Psoas muscle (tissue), 7 donors: ENCODE measurements at regions not wholly inside any gene's neighbourhood (a gene's known extent, or its start where the extent isn't known, plus 50 kb on each side); places are given as distances from the start of the nearest gene placed in this dataset.

Source experiments
- ATAC-seq, 4 donors: fragments of 200-7000 bp; cut with Tn5 transposase; one replicate each; pipeline ENCODE4 v1.9.1; 2020; ENCODE audit warnings: moderate library complexity in 3 of 4, mild to moderate bottlenecking in 2 of 4
- DNase-seq, 2 donors: peaks; one replicate each; pipeline ENCODE4 v3.0.0-alpha.2; 2020
- H3K27ac ChIP-seq: fragments of 200-600 bp; one replicate; pipeline ENCODE4 v1.8.0; 2022
- H3K27me3 ChIP-seq, 3 donors: fragments of 200-600 bp in 1 of 3; one replicate each; pipeline versions ENCODE4 v1.6.1 to v1.8.0; 2013 to 2022; ENCODE audit warnings: low read length in 2 of 3, mild to moderate bottlenecking in 2 of 3, moderate library complexity in 1 of 3; ENCODE audit not compliant: insufficient read depth in 3 of 3
- H3K36me3 ChIP-seq, 2 donors: fragments of 200-600 bp in 1 of 2; one replicate each; pipeline versions ENCODE4 v1.6.1 to v1.8.0; 2013 to 2022; ENCODE audit warnings: low read depth in 1 of 2, mild to moderate bottlenecking in 1 of 2, moderate library complexity in 1 of 2; ENCODE audit not compliant: insufficient read depth in 1 of 2
- H3K4me1 ChIP-seq: fragments of 200-600 bp; one replicate; pipeline ENCODE4 v1.8.0; 2022
- H3K4me3 ChIP-seq: fragments of 200-600 bp; one replicate; pipeline ENCODE4 v1.8.0; 2022; ENCODE audit warnings: mild to moderate bottlenecking
- H3K9me3 ChIP-seq: fragments of 200-600 bp; one replicate; pipeline ENCODE4 v1.8.0; 2022
- WGBS, 3 donors: extraction: QIAGEN DNeasy Blood & Tissue Kit; methylation state at CpG; one replicate each; pipeline versions ENCODE4 v1.1.6 to v1.1.7; 2013; 5-methylcytosine and 5-hydroxymethylcytosine counted together
- intact Hi-C, 2 donors: fragments of 100-400 bp; cut with DNase I; formaldehyde crosslinking; loops; one replicate each; pipeline versions ENCODE4 v1.11.0 to v1.14.2; 2022
- TF ChIP-seq, protein P1 (sequence below): fragments of 200-600 bp; IDR thresholded peaks from one replicate; pipeline ENCODE4 v1.8.0; 2022; ENCODE audit warnings: antibody characterized with exemption
- donor health status: healthy with polysubstance abuse.
- donor health status: DM: no; HTN: no; CAD: no; lungs with moderate emphysema.
- donor health status: Bipolar disorder and iron deficiency.
- donor health status: healthy.
- donor health status: DM: yes; HTN: yes; CAD: no.
- donor health status: DM: no; HTN: no; CAD: no.
- donor health status: DM: yes; HTN: yes; CAD: no.

DNA sequence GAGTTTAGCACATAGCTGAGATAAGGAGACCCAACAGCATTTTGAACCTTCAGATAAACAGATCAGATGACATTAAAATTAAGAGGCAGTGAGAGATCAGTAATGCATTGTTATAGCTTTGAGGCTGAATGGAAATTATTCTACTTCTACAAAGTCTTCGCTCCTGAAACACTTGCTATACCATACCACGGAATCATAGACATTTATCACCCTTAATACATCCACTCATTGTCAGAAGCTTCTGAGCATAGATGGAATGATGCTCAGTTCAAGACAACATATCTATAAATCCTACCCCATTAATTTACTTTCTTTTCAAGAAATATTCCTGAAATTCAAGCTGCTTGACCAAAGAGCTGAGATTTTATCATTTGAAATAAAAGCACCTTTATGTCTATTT lies 266.7 kb downstream of the C3orf38 start:
- DNase-seq (no peak), ATAC-seq (no peak)
- Histone ChIP-seq H3K9me3 (no peaks in the 10 kb centered on the region), H3K27ac (no peak overlapping the region), H3K36me3 (no peaks in the 10 kb centered on the region), H3K4me1 (no peaks in the 10 kb centered on the region), H3K4me3 (no peak overlapping the region), H3K27me3 (no peaks in the 10 kb centered on the region)
- intact Hi-C loops = no loop called here
- 87 to 91% (median 88%) methylated on average over 2 of the region's 2 CpGs for WGBS, 3 donors
- TF ChIP-seq, protein P1, sequence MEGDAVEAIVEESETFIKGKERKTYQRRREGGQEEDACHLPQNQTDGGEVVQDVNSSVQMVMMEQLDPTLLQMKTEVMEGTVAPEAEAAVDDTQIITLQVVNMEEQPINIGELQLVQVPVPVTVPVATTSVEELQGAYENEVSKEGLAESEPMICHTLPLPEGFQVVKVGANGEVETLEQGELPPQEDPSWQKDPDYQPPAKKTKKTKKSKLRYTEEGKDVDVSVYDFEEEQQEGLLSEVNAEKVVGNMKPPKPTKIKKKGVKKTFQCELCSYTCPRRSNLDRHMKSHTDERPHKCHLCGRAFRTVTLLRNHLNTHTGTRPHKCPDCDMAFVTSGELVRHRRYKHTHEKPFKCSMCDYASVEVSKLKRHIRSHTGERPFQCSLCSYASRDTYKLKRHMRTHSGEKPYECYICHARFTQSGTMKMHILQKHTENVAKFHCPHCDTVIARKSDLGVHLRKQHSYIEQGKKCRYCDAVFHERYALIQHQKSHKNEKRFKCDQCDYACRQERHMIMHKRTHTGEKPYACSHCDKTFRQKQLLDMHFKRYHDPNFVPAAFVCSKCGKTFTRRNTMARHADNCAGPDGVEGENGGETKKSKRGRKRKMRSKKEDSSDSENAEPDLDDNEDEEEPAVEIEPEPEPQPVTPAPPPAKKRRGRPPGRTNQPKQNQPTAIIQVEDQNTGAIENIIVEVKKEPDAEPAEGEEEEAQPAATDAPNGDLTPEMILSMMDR = no peak

DNA sequence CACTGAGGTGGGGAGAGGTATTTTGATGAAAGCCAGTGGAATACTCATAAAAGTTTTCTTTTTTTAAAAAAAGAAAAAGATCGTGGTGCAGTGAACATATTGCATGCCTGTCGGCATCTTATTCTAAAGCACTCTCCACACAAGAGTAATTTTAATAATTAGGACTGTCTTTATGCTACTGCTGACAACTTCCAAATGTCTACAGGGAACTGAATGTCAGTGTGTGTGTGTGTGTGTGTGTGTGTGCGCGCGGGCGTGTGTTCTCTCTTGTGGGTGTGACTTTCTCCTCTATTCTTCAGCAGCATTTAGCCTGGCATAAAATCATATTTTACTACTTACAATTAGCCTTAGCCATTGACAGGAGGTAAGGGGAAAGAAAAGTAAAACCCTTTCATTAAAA lies 268.5 kb downstream of the C3orf38 start:
- H3K27ac ChIP-seq = no peak overlapping the region
- TF ChIP-seq, protein P1 = no peak
- intact Hi-C loops = no loop called here
- no peak for DNase-seq
- no peak for ATAC-seq
- H3K27me3 ChIP-seq = no peaks in the 10 kb centered on the region
- 83 to 90% (median 87%) methylated on average over 6 of the region's 6 CpGs for WGBS, 3 donors
- no peaks in the 10 kb centered on the region for H3K4me1 ChIP-seq
- H3K36me3 ChIP-seq = no peaks in the 10 kb centered on the region
- no peak overlapping the region for H3K4me3 ChIP-seq
- H3K9me3 ChIP-seq = no peaks in the 10 kb centered on the region

DNA sequence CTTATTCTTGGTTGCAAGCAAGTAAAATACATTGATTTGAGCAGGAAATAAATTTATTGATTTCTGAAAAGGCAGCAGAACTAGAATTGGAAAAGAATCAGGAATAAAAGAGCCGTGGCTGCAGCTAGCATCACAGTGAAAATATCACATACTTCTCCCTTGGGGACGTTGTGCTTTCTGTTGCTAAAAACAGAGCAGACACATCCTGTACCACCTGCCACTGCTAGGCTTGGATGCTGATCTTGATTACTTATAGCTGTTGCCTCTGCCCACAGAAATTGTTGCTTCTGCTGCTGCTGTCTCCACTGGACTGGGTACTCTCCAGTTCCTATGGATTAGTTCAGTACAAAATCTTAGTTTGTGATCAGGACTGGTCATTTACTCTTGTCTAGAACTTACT lies 283.8 kb downstream of the C3orf38 start:
- Histone ChIP-seq H3K4me3 (no peak overlapping the region), H3K36me3 (no peaks in the 10 kb centered on the region), H3K4me1 (no peaks in the 10 kb centered on the region), H3K27ac (no peak overlapping the region), H3K27me3 (no peaks in the 10 kb centered on the region), H3K9me3 (no peaks in the 10 kb centered on the region)
- intact Hi-C loops = no loop called here
- 1 to 10% (median 7%) methylated on average over 2 of the region's 2 CpGs for WGBS, 3 donors
- no peak for DNase-seq
- TF ChIP-seq, protein P1 = no peak
- no peak for ATAC-seq

DNA sequence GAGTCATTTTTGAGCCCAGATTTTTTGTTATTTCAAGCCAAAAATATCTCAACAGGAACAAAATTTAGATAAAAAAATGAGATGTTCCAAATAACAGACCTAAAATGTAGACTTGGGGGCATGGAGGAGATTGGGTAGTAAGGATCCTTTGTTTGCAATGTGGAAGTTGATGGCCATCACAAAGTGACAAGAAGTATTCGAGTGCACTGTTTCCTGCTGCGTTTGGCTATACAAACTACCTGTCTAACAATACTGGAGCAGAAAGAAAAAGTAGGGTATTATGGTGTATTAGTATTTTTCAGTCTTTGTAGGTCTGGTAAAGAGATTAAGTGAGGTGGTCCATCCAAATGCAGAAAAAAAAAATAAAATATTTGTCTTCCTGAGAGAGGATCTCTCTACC lies 284.2 kb downstream of the C3orf38 start:
- Histone ChIP-seq H3K36me3 (no peaks in the 10 kb centered on the region), H3K27ac (no peak overlapping the region), H3K4me1 (no peaks in the 10 kb centered on the region), H3K27me3 (no peaks in the 10 kb centered on the region), H3K4me3 (no peak overlapping the region), H3K9me3 (no peaks in the 10 kb centered on the region)
- intact Hi-C loops = no loop called here
- WGBS, 3 donors = 72 to 88% (median 79%) methylated on average over 2 of the region's 2 CpGs
- DNase-seq (no peak), ATAC-seq (no peak)
- TF ChIP-seq, protein P1 = no peak

DNA sequence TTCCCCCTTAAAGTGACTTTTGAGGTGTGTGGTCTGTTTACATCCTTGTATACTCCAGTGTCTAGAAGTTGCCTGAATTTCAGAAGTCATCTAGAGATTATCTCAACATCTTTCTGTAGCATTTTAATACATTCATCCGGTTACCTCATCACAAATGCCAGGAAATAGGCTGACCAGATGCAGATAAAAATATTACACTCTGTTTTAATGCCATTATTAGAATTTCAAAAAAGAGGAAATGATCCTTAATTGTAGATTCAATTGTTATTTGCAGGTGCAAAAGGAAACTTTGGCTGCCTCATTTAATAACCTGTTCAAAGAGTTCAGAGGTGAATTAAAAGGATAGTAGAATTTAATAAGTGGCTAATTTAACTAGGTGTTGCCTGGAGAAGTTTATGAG lies 290.9 kb downstream of the C3orf38 start:
- no peaks in the 10 kb centered on the region for H3K4me1 ChIP-seq
- TF ChIP-seq, protein P1 = no peak
- H3K27me3 ChIP-seq = no peaks in the 10 kb centered on the region
- intact Hi-C loops = no loop called here
- ATAC-seq (no peak), DNase-seq (no peak)
- WGBS, 3 donors = 36 to 69% (median 58%) methylated on average over 1 of the region's 1 CpG
- H3K9me3 ChIP-seq = no peaks in the 10 kb centered on the region
- no peak overlapping the region for H3K27ac ChIP-seq
- no peak overlapping the region for H3K4me3 ChIP-seq
- no peaks in the 10 kb centered on the region for H3K36me3 ChIP-seq
